Heart right ventricle (tissue), 16 donors: ENCODE measurements at regions not wholly inside any gene's neighbourhood (a gene's known extent, or its start where the extent isn't known, plus 50 kb on each side); places are given as distances from the start of the nearest gene placed in this dataset.

ENCODE experiments used
- ATAC-seq, 8 donors: fragments of 200-7000 bp; cut with Tn5 transposase; one replicate each; pipeline ENCODE4 v1.9.1; 2020; ENCODE audit warnings: mild to moderate bottlenecking in 8 of 8, moderate library complexity in 8 of 8, moderate number of reproducible peaks in 1 of 8
- DNase-seq, 2 donors: peaks; one replicate each; pipeline ENCODE4 v3.0.0-alpha.2; 2020
- H3K27ac ChIP-seq, 10 donors: fragments of 200-600 bp; sonication (generic) in 2 of 10; one replicate each; pipeline versions ENCODE4 v1.5.0 to v1.8.0; 2020 to 2022; ENCODE audit warnings: mild to moderate bottlenecking in 3 of 10
- H3K27me3 ChIP-seq, 7 donors: fragments of 200-600 bp; one replicate each; pipeline ENCODE4 v1.8.0; 2021 to 2022; ENCODE audit warnings: mild to moderate bottlenecking in 2 of 7
- H3K36me3 ChIP-seq, 9 donors: fragments of 200-600 bp; sonication (generic) in 1 of 9; one replicate each; pipeline versions ENCODE4 v1.5.0 to v1.8.0; 2020 to 2022; ENCODE audit warnings: mild to moderate bottlenecking in 2 of 9
- H3K4me1 ChIP-seq, 9 donors: fragments of 200-600 bp; sonication (generic) in 1 of 9; one replicate each; pipeline versions ENCODE4 v1.5.0 to v1.8.0; 2020 to 2022; ENCODE audit warnings: mild to moderate bottlenecking in 4 of 9
- H3K4me3 ChIP-seq, 10 donors: fragments of 200-600 bp; sonication (generic) in 2 of 10; one replicate each; pipeline versions ENCODE4 v1.5.0 to v1.8.0; 2020 to 2022; ENCODE audit warnings: mild to moderate bottlenecking in 7 of 10, moderate library complexity in 2 of 10
- H3K9me3 ChIP-seq, 11 donors: fragments of 200-600 bp in 10 of 11; sonication (generic) in 2 of 11; one replicate each; pipeline versions ENCODE4 v1.5.0 to v1.8.0; 2013 to 2022; ENCODE audit warnings: mild to moderate bottlenecking in 2 of 11, control low read depth in 1 of 11, moderate library complexity in 1 of 11
- CTCF ChIP-seq, 9 donors: fragments of 200-600 bp; sonication (generic) in 2 of 9; IDR thresholded peaks; one replicate each; pipeline versions ENCODE4 v1.5.0 to v1.8.0; 2021 to 2022; ENCODE audit warnings: antibody characterized with exemption in 9 of 9, mild to moderate bottlenecking in 5 of 9, moderate library complexity in 1 of 9
- WGBS, 2 donors: extraction: QIAGEN DNeasy Blood & Tissue Kit; methylation state at CpG; one replicate each; pipeline ENCODE4 v1.1.7; 2013; ENCODE audit warnings: inconsistent platforms in 1 of 2; 5-methylcytosine and 5-hydroxymethylcytosine counted together
- intact Hi-C, 10 donors: fragments of 100-400 bp; cut with DNase I; formaldehyde crosslinking; loops; one replicate each; pipeline versions ENCODE4 v1.11.1 to v1.14.2; 2022
- donor health status: Arrhythmogenic right ventricular cardiomyopathy.
- donor health status: ischemic (EF 13 %, LVEDD 7.1; RV severe dilation, severe dysfunction).
- donor health status: healthy with polysubstance abuse.
- donor health status: DM: no; HTN: yes; CAD: no.
- donor health status: DM: no; HTN: no; CAD: no.
- donor health status: ischemic (EF 25% LVEDD 6.9; RV normal size, moderate dysfunction).
- donor health status: ischemic (EF 25% LVEDD 5.7; RV mildly dilated, moderate dysfunction).
- donor health status: healthy.
- donor health status: DM: yes; HTN: yes; CAD: no.
- donor health status: Ischemic cardiomyopathy.
- donor health status: ischemic (EF 35%, LVEDD 5.7; RV mildly dilated, moderate dysfunction).
- donor health status: nonischemic (EF 11% LVEDD 7.7; RV severe dilation, severe dysfunction).
- donor health status: DM: yes; HTN: yes; CAD: no.
- donor health status: PGD.
- donor health status: ischemic (EF 29% LVEDD 5.4; RV normal size, mild dysfunction).
- donor health status: nonischemic (EF 23%, LVEDD 6.1; RV moderate dilation, normal function).

GRCh38 chr3:193972832-193973231 is 163.1 kb upstream of the HES1 start:
- H3K9me3 ChIP-seq = no peaks in the 10 kb centered on the region

GRCh38 chr3:193974191-193974652 is 161.7 kb upstream of the HES1 start:
- H3K4me1 ChIP-seq = peaks cover 0 to 28% (median 14%) of the 10 kb centered on the region in 9 donors
- H3K9me3 ChIP-seq = no peaks in the 10 kb centered on the region
- H3K36me3 ChIP-seq = no peaks in the 10 kb centered on the region
- ATAC-seq (no peak), DNase-seq (no peak)
- WGBS, 2 donors = 73 to 82% methylated on average over 8 of the region's 8 CpGs
- no peak overlapping the region for H3K27ac ChIP-seq
- intact Hi-C loops = no loop called here
- no peak for TF ChIP-seq CTCF (IDR thresholded peaks at IDR 0.05)
- peaks cover 0 to 43% (median 9%) of the 10 kb centered on the region in 7 donors for H3K27me3 ChIP-seq
- H3K4me3 ChIP-seq = no peak overlapping the region

More at GRCh38 chr3:193972832-193973231, 163.1 kb upstream of the HES1 start:
- peaks cover 0 to 22% (median 14%) of the 10 kb centered on the region in 9 donors for H3K4me1 ChIP-seq
- peaks cover 0 to 48% (median 13%) of the 10 kb centered on the region in 7 donors for H3K27me3 ChIP-seq
- DNase-seq (no peak), ATAC-seq (peak in 1 of 8 donors; percentile 12)
- intact Hi-C loops = no loop called here
- H3K36me3 ChIP-seq = no peaks in the 10 kb centered on the region
- H3K4me3 ChIP-seq = no peak overlapping the region
- no peak overlapping the region for H3K27ac ChIP-seq
- WGBS, 2 donors = 94 to 97% methylated on average over 3 of the region's 3 CpGs
- TF ChIP-seq CTCF (IDR thresholded peaks at IDR 0.05) = no peak

- peaks cover 0 to 31% (median 16%) of the 10 kb centered on the region in 9 donors for H3K4me1 ChIP-seq
- TF ChIP-seq CTCF (IDR thresholded peaks at IDR 0.05) = no peak
- no peak overlapping the region for H3K4me3 ChIP-seq
- H3K9me3 ChIP-seq = no peaks in the 10 kb centered on the region
- DNase-seq = no peak
- H3K36me3 ChIP-seq = no peaks in the 10 kb centered on the region
- intact Hi-C loops = no loop called here
- peak in 1 of 8 donors; percentile 50 for ATAC-seq
- H3K27me3 ChIP-seq = peaks cover 0 to 43% (median 9%) of the 10 kb centered on the region in 7 donors
- no peak overlapping the region for H3K27ac ChIP-seq
- 59 to 75% methylated on average over 22 of the region's 22 CpGs for WGBS, 2 donors
Observed at GRCh38 chr3:193974671-193975535, 161.0 kb upstream of the HES1 start.

- Histone ChIP-seq H3K27ac (no peak overlapping the region), H3K4me1 (peaks cover 8 to 38% (median 29%) of the 10 kb centered on the region in 9 donors), H3K27me3 (peaks cover 0 to 27% (median 9%) of the 10 kb centered on the region in 7 donors), H3K36me3 (no peaks in the 10 kb centered on the region), H3K9me3 (no peaks in the 10 kb centered on the region), H3K4me3 (no peak overlapping the region)
- WGBS, 2 donors = 88 to 90% methylated on average over 5 of the region's 5 CpGs
- ATAC-seq = no peak
- intact Hi-C loops = no loop called here
- TF ChIP-seq CTCF (IDR thresholded peaks at IDR 0.05) = no peak
- DNase-seq = no peak
Observed at GRCh38 chr3:193977622-193978021, 158.3 kb upstream of the HES1 start.
